OCI-LY3 (cell line): ENCODE measurements at regions not wholly inside any gene's neighbourhood (a gene's known extent, or its start where the extent isn't known, plus 50 kb on each side); places are given as distances from the start of the nearest gene placed in this dataset.

Source experiments
- EZH2phosphoT487 ChIP-seq: fragments of 200-600 bp; shearing (Covaris generic); IDR thresholded peaks from 2 replicates; pipeline ENCODE4 v1.6.1; 2018; ENCODE audit warnings: antibody characterized with exemption, mixed run types, low read depth
- TF ChIP-seq, protein P1 (sequence below): fragments of 200-600, 300-600 bp; sonication (generic); IDR thresholded peaks from 2 replicates; pipeline ENCODE4 v1.5.1; 2014; ENCODE audit warnings: antibody characterized with exemption, low read length, low read depth

DNA sequence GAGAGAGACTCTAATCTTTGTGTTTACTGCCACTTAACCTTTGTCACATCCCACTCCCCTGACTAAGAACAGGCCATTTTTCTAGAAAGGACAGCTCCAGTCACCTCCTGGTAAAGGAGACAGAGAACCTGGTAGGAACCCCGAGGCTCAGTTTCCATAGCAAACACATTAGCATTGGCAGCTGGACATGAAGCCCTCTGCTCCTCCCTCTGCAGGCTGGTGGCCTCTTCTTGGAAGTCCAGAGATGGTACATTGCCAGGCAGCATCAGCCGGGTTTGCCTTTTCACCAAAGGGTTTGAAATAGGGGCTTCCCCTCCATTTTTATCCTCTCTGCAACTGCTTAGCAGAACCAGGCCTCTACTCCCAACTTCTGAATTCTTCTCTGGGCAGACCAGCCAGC lies 213.4 kb upstream of the SEMA6D start:
- TF ChIP-seq, protein P1, sequence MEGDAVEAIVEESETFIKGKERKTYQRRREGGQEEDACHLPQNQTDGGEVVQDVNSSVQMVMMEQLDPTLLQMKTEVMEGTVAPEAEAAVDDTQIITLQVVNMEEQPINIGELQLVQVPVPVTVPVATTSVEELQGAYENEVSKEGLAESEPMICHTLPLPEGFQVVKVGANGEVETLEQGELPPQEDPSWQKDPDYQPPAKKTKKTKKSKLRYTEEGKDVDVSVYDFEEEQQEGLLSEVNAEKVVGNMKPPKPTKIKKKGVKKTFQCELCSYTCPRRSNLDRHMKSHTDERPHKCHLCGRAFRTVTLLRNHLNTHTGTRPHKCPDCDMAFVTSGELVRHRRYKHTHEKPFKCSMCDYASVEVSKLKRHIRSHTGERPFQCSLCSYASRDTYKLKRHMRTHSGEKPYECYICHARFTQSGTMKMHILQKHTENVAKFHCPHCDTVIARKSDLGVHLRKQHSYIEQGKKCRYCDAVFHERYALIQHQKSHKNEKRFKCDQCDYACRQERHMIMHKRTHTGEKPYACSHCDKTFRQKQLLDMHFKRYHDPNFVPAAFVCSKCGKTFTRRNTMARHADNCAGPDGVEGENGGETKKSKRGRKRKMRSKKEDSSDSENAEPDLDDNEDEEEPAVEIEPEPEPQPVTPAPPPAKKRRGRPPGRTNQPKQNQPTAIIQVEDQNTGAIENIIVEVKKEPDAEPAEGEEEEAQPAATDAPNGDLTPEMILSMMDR, result no peak
- TF ChIP-seq EZH2phosphoT487, result no peak
